ENCODE measurements at regions not wholly inside any gene's neighbourhood (a gene's known extent, or its start where the extent isn't known, plus 50 kb on each side); places are given as distances from the start of the nearest gene placed in this dataset.

DNA sequence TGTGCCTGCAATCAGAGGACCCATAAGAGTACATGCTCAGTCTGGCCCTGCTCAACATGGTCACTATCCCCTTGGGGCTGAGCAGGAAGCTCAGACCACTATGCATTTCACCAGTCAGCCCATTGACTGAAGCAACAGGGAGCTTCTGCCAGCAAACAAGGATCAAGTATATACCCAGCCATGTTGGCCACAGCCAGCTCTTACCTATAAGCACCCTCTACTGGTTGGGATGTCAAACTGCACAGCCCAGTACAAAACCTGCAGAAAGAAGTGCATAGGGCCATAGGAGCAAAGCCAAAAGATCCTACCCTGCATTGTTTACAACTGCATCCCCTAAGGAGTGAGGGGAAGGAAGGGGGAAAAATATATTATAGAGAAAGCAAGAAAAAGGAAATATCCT, 214.4 kb upstream of the CPEB2 start:
- Mint-ChIP-seq H3K4me3 (no peak overlapping the region), H3K27me3 (ENCODE audit: low read depth) (peaks cover 9% of the 10 kb centered on the region), H3K27ac (ENCODE audit: unreplicated experiment) (no peak overlapping the region), H3K4me1 (no peaks in the 10 kb centered on the region), H3K9me3 (peaks cover 19% of the 10 kb centered on the region), H3K36me3 (ENCODE audit: low read depth) (peaks cover 3% of the 10 kb centered on the region)
- DNase-seq (ENCODE audit: low read depth, low spot score): no peak
- TF ChIP-seq, protein P1, sequence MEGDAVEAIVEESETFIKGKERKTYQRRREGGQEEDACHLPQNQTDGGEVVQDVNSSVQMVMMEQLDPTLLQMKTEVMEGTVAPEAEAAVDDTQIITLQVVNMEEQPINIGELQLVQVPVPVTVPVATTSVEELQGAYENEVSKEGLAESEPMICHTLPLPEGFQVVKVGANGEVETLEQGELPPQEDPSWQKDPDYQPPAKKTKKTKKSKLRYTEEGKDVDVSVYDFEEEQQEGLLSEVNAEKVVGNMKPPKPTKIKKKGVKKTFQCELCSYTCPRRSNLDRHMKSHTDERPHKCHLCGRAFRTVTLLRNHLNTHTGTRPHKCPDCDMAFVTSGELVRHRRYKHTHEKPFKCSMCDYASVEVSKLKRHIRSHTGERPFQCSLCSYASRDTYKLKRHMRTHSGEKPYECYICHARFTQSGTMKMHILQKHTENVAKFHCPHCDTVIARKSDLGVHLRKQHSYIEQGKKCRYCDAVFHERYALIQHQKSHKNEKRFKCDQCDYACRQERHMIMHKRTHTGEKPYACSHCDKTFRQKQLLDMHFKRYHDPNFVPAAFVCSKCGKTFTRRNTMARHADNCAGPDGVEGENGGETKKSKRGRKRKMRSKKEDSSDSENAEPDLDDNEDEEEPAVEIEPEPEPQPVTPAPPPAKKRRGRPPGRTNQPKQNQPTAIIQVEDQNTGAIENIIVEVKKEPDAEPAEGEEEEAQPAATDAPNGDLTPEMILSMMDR (conservative IDR thresholded peaks at IDR 0.05): peak; percentile 51

DNA sequence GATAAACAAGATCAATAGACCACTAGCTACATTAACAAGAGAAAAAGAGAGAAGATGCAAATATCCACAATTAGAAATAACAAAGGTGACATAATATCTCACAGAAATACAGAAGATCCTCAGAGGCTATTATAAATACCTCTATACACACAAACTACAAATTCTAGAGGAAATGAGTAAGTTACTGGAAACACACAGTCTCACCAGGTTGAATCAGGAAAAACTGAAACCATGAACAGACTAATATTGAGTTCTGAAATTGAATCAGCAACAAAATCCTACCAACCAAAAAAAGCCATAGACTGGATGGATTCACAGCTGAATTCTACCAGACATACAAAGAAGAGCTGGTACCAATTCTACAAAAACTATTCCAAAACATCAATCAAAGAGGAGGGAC, 211.8 kb upstream of the CPEB2 start:
- peaks cover 25% of the 10 kb centered on the region for H3K9me3 Mint-ChIP-seq
- H3K27me3 Mint-ChIP-seq (ENCODE audit: low read depth): peaks cover 14% of the 10 kb centered on the region
- H3K27ac Mint-ChIP-seq (ENCODE audit: unreplicated experiment): no peak overlapping the region
- H3K4me1 Mint-ChIP-seq: no peaks in the 10 kb centered on the region
- TF ChIP-seq, protein P1 (conservative IDR thresholded peaks at IDR 0.05): no peak
- H3K4me3 Mint-ChIP-seq: no peak overlapping the region
- DNase-seq (ENCODE audit: low read depth, low spot score): no peak
- peaks cover 3% of the 10 kb centered on the region for H3K36me3 Mint-ChIP-seq (ENCODE audit: low read depth)

DNA sequence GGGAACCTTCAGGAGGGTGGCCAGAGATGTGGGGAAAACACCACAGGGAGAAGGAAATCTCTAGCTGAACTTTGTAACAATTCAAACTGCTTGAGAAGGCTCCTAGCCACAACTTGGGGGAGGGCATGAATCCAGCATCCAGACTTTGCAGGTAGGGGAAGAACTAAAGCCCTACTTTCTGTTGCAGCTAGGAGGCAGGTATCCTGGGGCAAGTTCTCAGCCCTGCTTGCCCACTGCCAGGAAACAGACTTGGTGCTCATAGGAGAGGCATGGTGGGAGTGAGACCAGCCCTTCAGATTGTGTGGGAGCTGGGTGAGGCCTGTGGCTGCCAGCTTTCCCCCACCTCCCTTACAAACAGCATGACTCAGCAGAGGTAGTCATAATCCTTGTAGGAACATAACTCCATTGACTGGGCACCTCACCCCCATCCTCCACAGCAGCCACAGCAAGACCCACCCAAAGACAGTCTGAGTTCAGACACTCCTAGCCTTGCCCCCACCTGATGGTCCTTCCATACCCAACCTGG, 209.5 kb upstream of the CPEB2 start:
- peaks cover 3% of the 10 kb centered on the region for H3K36me3 Mint-ChIP-seq (ENCODE audit: low read depth)
- peaks cover 17% of the 10 kb centered on the region for H3K27me3 Mint-ChIP-seq (ENCODE audit: low read depth)
- peaks cover 27% of the 10 kb centered on the region for H3K9me3 Mint-ChIP-seq
- H3K27ac Mint-ChIP-seq (ENCODE audit: unreplicated experiment): no peak overlapping the region
- TF ChIP-seq, protein P1 (conservative IDR thresholded peaks at IDR 0.05): no peak
- no peak for DNase-seq (ENCODE audit: low read depth, low spot score)
- H3K4me1 Mint-ChIP-seq: no peaks in the 10 kb centered on the region
- H3K4me3 Mint-ChIP-seq: no peak overlapping the region

DNA sequence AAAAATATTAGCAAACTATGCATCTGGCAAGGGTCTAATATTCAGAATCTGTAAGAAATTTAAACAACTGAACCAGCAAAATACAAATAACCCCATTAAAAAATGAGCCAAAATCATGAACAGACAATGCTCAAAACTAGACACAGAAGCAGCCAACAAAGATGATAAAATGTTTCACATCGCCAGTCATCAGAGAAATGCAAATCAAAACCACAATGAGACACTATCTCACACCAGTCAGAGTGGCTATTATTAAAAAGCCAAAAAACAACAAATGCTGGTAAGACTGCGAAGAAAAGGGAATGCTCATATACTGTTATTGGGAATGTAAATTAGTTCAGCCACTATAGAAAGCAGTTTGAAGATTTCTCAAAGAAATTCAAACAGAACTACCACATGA, 201.3 kb upstream of the CPEB2 start:
- peaks cover 3% of the 10 kb centered on the region for H3K27me3 Mint-ChIP-seq (ENCODE audit: low read depth)
- no peaks in the 10 kb centered on the region for H3K4me1 Mint-ChIP-seq
- no peak for DNase-seq (ENCODE audit: low read depth, low spot score)
- peaks cover 5% of the 10 kb centered on the region for H3K36me3 Mint-ChIP-seq (ENCODE audit: low read depth)
- TF ChIP-seq, protein P1 (conservative IDR thresholded peaks at IDR 0.05): no peak
- H3K9me3 Mint-ChIP-seq: peaks cover 10% of the 10 kb centered on the region
- no peak overlapping the region for H3K4me3 Mint-ChIP-seq
- H3K27ac Mint-ChIP-seq (ENCODE audit: unreplicated experiment): no peak overlapping the region

DNA sequence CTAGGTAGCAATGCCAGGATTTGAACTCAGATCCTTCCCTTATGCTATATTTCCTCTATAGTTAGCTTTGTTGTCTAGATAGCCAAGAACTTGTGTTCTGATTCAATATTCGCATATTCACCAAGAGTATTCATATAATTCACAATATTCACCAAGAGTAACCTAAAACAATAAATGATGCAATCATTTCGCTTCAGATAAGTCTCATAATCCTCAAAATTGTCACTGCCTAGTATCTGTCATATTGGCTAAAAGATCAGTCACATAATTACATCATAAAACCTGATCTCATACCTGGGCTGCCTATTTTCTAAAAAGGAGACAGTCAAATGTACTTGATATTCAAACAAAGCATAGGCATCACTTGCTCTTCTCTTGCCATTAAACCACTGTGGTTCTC, 199.7 kb upstream of the CPEB2 start:
- Mint-ChIP-seq H3K36me3 (ENCODE audit: low read depth) (peaks cover 5% of the 10 kb centered on the region), H3K4me3 (no peak overlapping the region), H3K9me3 (peaks cover 7% of the 10 kb centered on the region), H3K27ac (ENCODE audit: unreplicated experiment) (no peak overlapping the region), H3K4me1 (no peaks in the 10 kb centered on the region), H3K27me3 (ENCODE audit: low read depth) (no peaks in the 10 kb centered on the region)
- TF ChIP-seq, protein P1 (conservative IDR thresholded peaks at IDR 0.05): no peak
- DNase-seq (ENCODE audit: low read depth, low spot score): no peak

DNA sequence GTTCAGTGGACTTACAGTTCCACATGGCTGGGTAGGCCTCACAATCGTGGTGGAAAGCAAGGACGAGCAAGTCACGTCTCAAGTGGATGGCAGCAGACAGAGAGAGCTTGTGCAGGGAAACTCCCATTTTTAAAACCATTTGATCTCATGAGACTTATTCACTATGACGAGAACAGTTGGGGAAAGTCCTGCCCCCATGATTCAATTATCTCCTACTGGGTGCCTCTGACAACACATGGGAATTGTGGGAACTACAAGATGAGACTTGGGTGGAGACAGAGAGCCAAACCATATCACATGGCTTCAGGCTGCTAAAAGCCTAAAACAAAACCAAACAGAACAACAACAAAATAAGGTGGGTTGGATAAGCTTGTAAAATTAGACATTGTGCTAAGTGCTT, 194.4 kb upstream of the CPEB2 start:
- Mint-ChIP-seq H3K4me1 (no peaks in the 10 kb centered on the region), H3K27me3 (ENCODE audit: low read depth) (no peaks in the 10 kb centered on the region), H3K36me3 (ENCODE audit: low read depth) (no peaks in the 10 kb centered on the region), H3K27ac (ENCODE audit: unreplicated experiment) (no peak overlapping the region), H3K4me3 (no peak overlapping the region), H3K9me3 (no peaks in the 10 kb centered on the region)
- TF ChIP-seq, protein P1 (conservative IDR thresholded peaks at IDR 0.05): no peak
- DNase-seq (ENCODE audit: low read depth, low spot score): no peak
